CD4-positive, alpha-beta T cell (primary cell): ENCODE measurements at regions not wholly inside any gene's neighbourhood (a gene's known extent, or its start where the extent isn't known, plus 50 kb on each side); places are given as distances from the start of the nearest gene placed in this dataset.

ENCODE experiments used
- ATAC-seq: fragments of 200-7000 bp; cut with Tn5 transposase; one replicate; pipeline ENCODE4 v1.10.0; 2022; ENCODE audit warnings: mild to moderate bottlenecking; ENCODE audit not compliant: poor library complexity
- CTCF ChIA-PET: fragments of 350-600 bp; sonication (Branson Sonifier 250); formaldehyde crosslinking; loops from one replicate; lab custom pipeline; 2021; ENCODE audit warnings: antibody characterized with exemption, inconsistent platforms; lab: Charles Lee
- POLR2A ChIA-PET: fragments of 350-600 bp; sonication (Branson Sonifier 250); formaldehyde crosslinking; loops from one replicate; lab custom pipeline; 2021; ENCODE audit warnings: antibody characterized with exemption, inconsistent platforms; lab: Charles Lee
- DNase-seq, 14 experiments: peaks; one replicate each; pipeline ENCODE4 v3.0.0-alpha.2; 2013 to 2020; ENCODE audit warnings: mixed read lengths in 2 of 14
- H3K27ac ChIP-seq, 2 donors: one replicate each; pipeline versions ENCODE4 v1.5.1 to v1.7.0; 2013; ENCODE audit warnings: low read length in 2 of 2, low read depth in 1 of 2, mild to moderate bottlenecking in 1 of 2
- H3K27me3 ChIP-seq, 2 experiments: 1 replicate in 1 of 2; 2 replicates in 1 of 2; pipeline versions ENCODE4 v1.6.1 to v1.7.0; 2013; ENCODE audit warnings: low read length in 2 of 2, control low read depth in 1 of 2, mild to moderate bottlenecking in 1 of 2, moderate library complexity in 1 of 2; ENCODE audit not compliant: insufficient read depth in 2 of 2, control insufficient read depth in 1 of 2
- H3K36me3 ChIP-seq: one replicate; pipeline ENCODE4 v1.6.1; 2013; ENCODE audit warnings: low read length, control low read depth; ENCODE audit not compliant: insufficient read depth
- H3K4me1 ChIP-seq: one replicate; pipeline ENCODE4 v1.6.1; 2013; ENCODE audit warnings: low read length, control low read depth; ENCODE audit not compliant: insufficient read depth
- H3K4me3 ChIP-seq: one replicate; pipeline ENCODE4 v1.5.1; 2013; ENCODE audit warnings: mild to moderate bottlenecking, low read length, moderate library complexity
- H3K9me3 ChIP-seq, 2 experiments: 1 replicate in 1 of 2; 2 replicates in 1 of 2; pipeline versions ENCODE4 v1.6.1 to v1.7.0; 2013; ENCODE audit warnings: low read length in 2 of 2, mild to moderate bottlenecking in 2 of 2, control low read depth in 1 of 2, moderate library complexity in 1 of 2; ENCODE audit not compliant: control insufficient read depth in 1 of 2, insufficient read depth in 1 of 2
- H3K27ac Mint-ChIP-seq: one replicate; pipeline ENCODE4 v1.8.0; 2020; ENCODE audit warnings: mixed read lengths
- H3K27me3 Mint-ChIP-seq: one replicate; pipeline ENCODE4 v1.8.0; 2021; ENCODE audit warnings: mixed read lengths
- H3K36me3 Mint-ChIP-seq: one replicate; pipeline ENCODE4 v1.8.0; 2021; ENCODE audit warnings: low read depth, mixed read lengths
- H3K4me1 Mint-ChIP-seq: one replicate; pipeline ENCODE4 v1.8.0; 2021; ENCODE audit warnings: low read depth, mixed read lengths
- H3K4me3 Mint-ChIP-seq: one replicate; pipeline ENCODE4 v1.8.0; 2020; ENCODE audit warnings: mild to moderate bottlenecking, mixed read lengths
- H3K9me3 Mint-ChIP-seq: one replicate; pipeline ENCODE4 v1.8.0; 2020; ENCODE audit warnings: mixed read lengths
- CTCF ChIP-seq: fragments of 200-600 bp; IDR thresholded peaks from one replicate; pipeline ENCODE4 v1.8.0; 2022; ENCODE audit warnings: antibody characterized with exemption, mild to moderate bottlenecking
- intact Hi-C, 2 experiments: fragments of 100-400 bp; cut with DNase I in 1 of 2; cut with micrococcal nuclease in 1 of 2; formaldehyde crosslinking; loops; one replicate each; pipeline versions ENCODE4 v1.15.1 to v1.9.0; 2023 to 2025; cut with DNase I, micrococcal nuclease

- H3K4me3 ChIP-seq = no peak overlapping the region
- intact Hi-C loops = loop anchor here (1.0 to 10.0 kb wide), 4 partner anchors 12 to 514 kb away; partner anchors contain the start of gene XPR1 (in 1 of the 2)
- peaks cover 75% of the 10 kb centered on the region for H3K4me1 Mint-ChIP-seq
Measured at GRCh38 chr1:181148636-181149035, 60.1 kb downstream of the IER5 start.

GRCh38 chr1:181149326-181150125, 61.0 kb downstream of the IER5 start:
- H3K4me1 ChIP-seq = peaks cover 54% of the 10 kb centered on the region
- Mint-ChIP-seq H3K4me3 (peak overlapping the region; percentile 85), H3K27ac (peak overlapping the region; percentile 87), H3K9me3 (no peaks in the 10 kb centered on the region), H3K4me1 (peaks cover 70% of the 10 kb centered on the region), H3K27me3 (no peaks in the 10 kb centered on the region), H3K36me3 (no peaks in the 10 kb centered on the region)
- no peaks in the 10 kb centered on the region for H3K36me3 ChIP-seq
- ATAC-seq (peak; percentile 99), DNase-seq (peak; percentile 54 to 92 (median 68))
- peak overlapping the region; percentile 8 for H3K4me3 ChIP-seq
- ChIA-PET POLR2A (interaction anchor here (0.7 to 4.7 kb wide), 15 partner anchors 12 to 248 kb away, joined by 3 to 86 read pairs (median 6); partner anchors contain the start of genes IER5 and MR1), CTCF (interaction anchor here (0.9 to 3.8 kb wide), 9 partner anchors 9 to 128 kb away, joined by 3 to 17 read pairs (median 4); no protein-coding TSS in a partner anchor)
- intact Hi-C loops = loop anchor here (1.0 to 10.0 kb wide), 4 partner anchors 11 to 515 kb away; partner anchors contain the start of gene XPR1 (in 1 of the 2)
- no peak for TF ChIP-seq CTCF
- peak overlapping the region; percentile 48 to 52 for H3K27ac ChIP-seq
- no peaks in the 10 kb centered on the region for H3K9me3 ChIP-seq
- H3K27me3 ChIP-seq = no peaks in the 10 kb centered on the region

More at GRCh38 chr1:181148636-181149035, 60.1 kb downstream of the IER5 start:
- CTCF ChIA-PET = interaction anchor here (1.3 to 3.8 kb wide), 5 partner anchors 12 to 111 kb away, joined by 3 to 17 read pairs (median 6); no protein-coding TSS in a partner anchor
- H3K27me3 Mint-ChIP-seq = no peaks in the 10 kb centered on the region
- Histone ChIP-seq H3K27ac (no peak overlapping the region), H3K36me3 (no peaks in the 10 kb centered on the region), H3K9me3 (no peaks in the 10 kb centered on the region), H3K4me1 (peaks cover 54% of the 10 kb centered on the region), H3K27me3 (no peaks in the 10 kb centered on the region)
- H3K36me3 Mint-ChIP-seq = no peaks in the 10 kb centered on the region
- no peaks in the 10 kb centered on the region for H3K9me3 Mint-ChIP-seq
- no peak for TF ChIP-seq CTCF
- POLR2A ChIA-PET = interaction anchor here (0.8 to 4.7 kb wide), 9 partner anchors 13 to 249 kb away, joined by 3 to 86 read pairs (median 8); partner anchors contain the start of genes IER5 and MR1
- ATAC-seq (no peak), DNase-seq (no peak)
- H3K27ac Mint-ChIP-seq = peak overlapping the region; percentile 87
- peak overlapping the region; percentile 52 for H3K4me3 Mint-ChIP-seq

GRCh38 chr1:181150273-181150672, 61.8 kb downstream of the IER5 start:
- H3K36me3 ChIP-seq = no peaks in the 10 kb centered on the region
- H3K4me3 ChIP-seq = no peak overlapping the region
- no peak for ATAC-seq
- Mint-ChIP-seq H3K27me3 (no peaks in the 10 kb centered on the region), H3K27ac (peak overlapping the region; percentile 87), H3K4me3 (no peak overlapping the region), H3K36me3 (no peaks in the 10 kb centered on the region), H3K9me3 (no peaks in the 10 kb centered on the region), H3K4me1 (peaks cover 70% of the 10 kb centered on the region)
- ChIA-PET CTCF (interaction anchor here (0.9 to 3.8 kb wide), 6 partner anchors 8 to 129 kb away, joined by 3 to 17 read pairs (median 7); no protein-coding TSS in a partner anchor), POLR2A (interaction anchor here (1.2 to 4.7 kb wide), 9 partner anchors 11 to 247 kb away, joined by 3 to 86 read pairs (median 11); partner anchors contain the start of genes IER5 and MR1)
- no peaks in the 10 kb centered on the region for H3K27me3 ChIP-seq
- peak overlapping the region; percentile 48 to 52 for H3K27ac ChIP-seq
- TF ChIP-seq CTCF = no peak
- no peak for DNase-seq
- peaks cover 54% of the 10 kb centered on the region for H3K4me1 ChIP-seq
- H3K9me3 ChIP-seq = no peaks in the 10 kb centered on the region
- intact Hi-C loops = no loop called here
